Peyer's patch (tissue), 4 donors: ENCODE measurements at regions not wholly inside any gene's neighbourhood (a gene's known extent, or its start where the extent isn't known, plus 50 kb on each side); places are given as distances from the start of the nearest gene placed in this dataset.

Source experiments
- DNase-seq, 3 donors: peaks; one replicate each; pipeline ENCODE4 v3.0.0-alpha.2; 2017 to 2019
- H3K27ac ChIP-seq, 4 donors: fragments of 200-600 bp; sonication (generic); one replicate each; pipeline ENCODE4 v1.5.1; 2016 to 2019
- H3K27me3 ChIP-seq, 2 donors: fragments of 200-600 bp; sonication (generic); one replicate each; pipeline ENCODE4 v1.5.1; 2019
- H3K36me3 ChIP-seq, 3 donors: fragments of 200-600 bp; sonication (generic); one replicate each; pipeline ENCODE4 v1.5.1; 2016 to 2019
- H3K4me1 ChIP-seq, 4 donors: fragments of 200-600 bp; sonication (generic); one replicate each; pipeline ENCODE4 v1.5.1; 2016 to 2019
- H3K4me3 ChIP-seq, 4 donors: fragments of 200-600 bp; sonication (generic); 1 replicate in 3 of 4; 2 replicates in 1 of 4; pipeline ENCODE4 v1.5.1; 2016 to 2019; ENCODE audit warnings: mild to moderate bottlenecking in 1 of 4
- H3K9me3 ChIP-seq, 4 donors: fragments of 200-600 bp; sonication (generic); one replicate each; pipeline ENCODE4 v1.5.1; 2016 to 2019; ENCODE audit warnings: mild to moderate bottlenecking in 1 of 4
- POLR2A ChIP-seq, 2 donors: fragments of 450-650 bp; IDR thresholded peaks; one replicate each; pipeline ENCODE4 v1.5.1; 2017; ENCODE audit warnings: antibody characterized with exemption in 2 of 2, mild to moderate bottlenecking in 2 of 2, moderate library complexity in 2 of 2
- TF ChIP-seq, protein P1 (sequence below), 6 experiments: fragments of 450-650 bp in 4 of 6; fragments of 200-600 bp in 2 of 6; sonication (generic) in 1 of 6; IDR thresholded peaks; one replicate each; pipeline ENCODE4 v1.5.1; 2017 to 2019; ENCODE audit warnings: antibody characterized with exemption in 6 of 6, mild to moderate bottlenecking in 3 of 6, moderate library complexity in 1 of 6

DNA sequence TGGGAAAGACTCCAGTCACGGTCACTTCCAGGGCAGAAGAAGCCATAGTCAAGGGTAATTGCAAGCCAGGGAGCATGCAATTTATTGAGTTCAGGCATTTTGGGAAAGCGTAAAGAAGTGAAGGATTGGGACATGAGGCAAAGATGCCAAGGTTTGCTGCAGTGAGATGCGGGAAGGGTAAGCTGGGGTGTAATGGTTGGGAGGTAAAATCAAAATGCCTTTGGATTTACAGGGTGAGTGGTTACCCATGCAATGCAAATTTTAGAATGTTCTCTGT lies 167.5 kb downstream of the BRMS1L start:
- TF ChIP-seq, protein P1, sequence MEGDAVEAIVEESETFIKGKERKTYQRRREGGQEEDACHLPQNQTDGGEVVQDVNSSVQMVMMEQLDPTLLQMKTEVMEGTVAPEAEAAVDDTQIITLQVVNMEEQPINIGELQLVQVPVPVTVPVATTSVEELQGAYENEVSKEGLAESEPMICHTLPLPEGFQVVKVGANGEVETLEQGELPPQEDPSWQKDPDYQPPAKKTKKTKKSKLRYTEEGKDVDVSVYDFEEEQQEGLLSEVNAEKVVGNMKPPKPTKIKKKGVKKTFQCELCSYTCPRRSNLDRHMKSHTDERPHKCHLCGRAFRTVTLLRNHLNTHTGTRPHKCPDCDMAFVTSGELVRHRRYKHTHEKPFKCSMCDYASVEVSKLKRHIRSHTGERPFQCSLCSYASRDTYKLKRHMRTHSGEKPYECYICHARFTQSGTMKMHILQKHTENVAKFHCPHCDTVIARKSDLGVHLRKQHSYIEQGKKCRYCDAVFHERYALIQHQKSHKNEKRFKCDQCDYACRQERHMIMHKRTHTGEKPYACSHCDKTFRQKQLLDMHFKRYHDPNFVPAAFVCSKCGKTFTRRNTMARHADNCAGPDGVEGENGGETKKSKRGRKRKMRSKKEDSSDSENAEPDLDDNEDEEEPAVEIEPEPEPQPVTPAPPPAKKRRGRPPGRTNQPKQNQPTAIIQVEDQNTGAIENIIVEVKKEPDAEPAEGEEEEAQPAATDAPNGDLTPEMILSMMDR (IDR thresholded peaks at IDR 0.05): no peak
- TF ChIP-seq POLR2A (IDR thresholded peaks at IDR 0.05): no peak

DNA sequence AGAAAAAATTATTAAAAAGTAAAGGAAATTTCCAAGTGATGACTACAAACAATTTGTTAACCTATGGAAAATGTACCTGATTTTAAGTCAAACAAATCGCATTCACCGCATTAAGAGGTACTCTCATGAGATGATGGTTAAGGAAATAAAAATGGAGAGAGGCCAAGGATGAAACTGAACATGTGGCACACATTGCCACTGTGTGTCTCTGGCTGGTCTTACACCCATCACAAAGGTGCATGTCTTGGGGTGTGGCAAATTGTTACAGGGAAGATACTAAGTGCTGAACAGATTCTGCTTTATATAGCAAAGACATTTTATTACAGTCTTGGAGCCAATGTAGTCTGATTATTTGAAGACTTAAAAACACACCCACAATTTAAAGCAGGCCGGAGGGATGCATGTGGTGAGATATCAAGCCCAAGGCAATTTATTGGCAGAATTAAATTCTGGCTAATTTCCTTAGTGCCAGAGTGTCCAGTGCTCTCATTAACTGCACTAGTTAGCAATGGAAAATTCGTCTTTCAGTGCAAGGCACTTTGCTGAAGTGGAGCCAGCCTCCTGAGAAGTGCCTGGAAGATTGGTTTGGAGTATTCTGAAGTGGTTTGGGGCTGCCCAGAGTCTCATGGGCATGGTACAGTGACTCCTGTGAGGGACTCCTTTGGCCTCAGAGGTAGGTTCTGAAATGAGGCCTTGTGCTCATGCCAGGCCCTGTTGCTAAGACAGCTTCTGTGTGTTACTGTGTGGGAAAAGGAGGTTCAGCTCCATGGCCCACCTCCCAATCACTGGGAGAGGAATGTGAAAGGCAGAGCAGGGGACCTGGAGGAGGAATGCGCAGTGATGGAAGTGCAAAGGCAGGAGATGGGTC lies 166.9 kb downstream of the BRMS1L start:
- Histone ChIP-seq H3K27me3 (no peaks in the 10 kb centered on the region), H3K36me3 (no peaks in the 10 kb centered on the region), H3K9me3 (no peaks in the 10 kb centered on the region), H3K27ac (no peak overlapping the region), H3K4me1 (no peaks in the 10 kb centered on the region), H3K4me3 (no peak overlapping the region)
- TF ChIP-seq POLR2A (IDR thresholded peaks at IDR 0.05): no peak
- TF ChIP-seq, protein P1 (IDR thresholded peaks at IDR 0.05): no peak
- no peak for DNase-seq

More for the DNA sequence above, 167.5 kb downstream of the BRMS1L start:
- Histone ChIP-seq H3K27me3 (no peaks in the 10 kb centered on the region), H3K27ac (no peak overlapping the region), H3K36me3 (no peaks in the 10 kb centered on the region), H3K9me3 (no peaks in the 10 kb centered on the region), H3K4me1 (no peaks in the 10 kb centered on the region), H3K4me3 (no peak overlapping the region)
- no peak for DNase-seq

DNA sequence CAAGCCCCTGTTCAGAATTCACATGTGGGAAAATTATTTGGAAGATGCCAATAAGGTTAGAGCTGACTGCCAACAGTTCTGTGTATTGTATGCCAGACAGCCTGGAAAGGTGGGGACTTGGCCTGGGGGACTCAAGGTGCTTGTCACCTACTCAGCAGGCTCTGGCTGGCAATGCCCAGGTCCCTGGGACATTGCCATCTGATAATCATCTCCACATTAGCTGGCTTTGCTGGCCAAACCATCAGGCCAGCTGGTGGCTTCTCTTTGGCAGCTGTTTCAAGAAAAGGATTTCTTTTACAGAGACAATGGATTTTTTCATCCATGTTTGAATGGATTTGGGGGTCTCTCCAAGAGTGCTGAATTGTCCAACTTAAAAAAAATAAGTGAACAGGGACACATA lies 165.2 kb downstream of the BRMS1L start:
- Histone ChIP-seq H3K36me3 (no peaks in the 10 kb centered on the region), H3K4me3 (no peak overlapping the region), H3K9me3 (no peaks in the 10 kb centered on the region), H3K27me3 (no peaks in the 10 kb centered on the region), H3K27ac (no peak overlapping the region), H3K4me1 (no peaks in the 10 kb centered on the region)
- no peak for TF ChIP-seq POLR2A (IDR thresholded peaks at IDR 0.05)
- TF ChIP-seq, protein P1 (IDR thresholded peaks at IDR 0.05): no peak
- no peak for DNase-seq

DNA sequence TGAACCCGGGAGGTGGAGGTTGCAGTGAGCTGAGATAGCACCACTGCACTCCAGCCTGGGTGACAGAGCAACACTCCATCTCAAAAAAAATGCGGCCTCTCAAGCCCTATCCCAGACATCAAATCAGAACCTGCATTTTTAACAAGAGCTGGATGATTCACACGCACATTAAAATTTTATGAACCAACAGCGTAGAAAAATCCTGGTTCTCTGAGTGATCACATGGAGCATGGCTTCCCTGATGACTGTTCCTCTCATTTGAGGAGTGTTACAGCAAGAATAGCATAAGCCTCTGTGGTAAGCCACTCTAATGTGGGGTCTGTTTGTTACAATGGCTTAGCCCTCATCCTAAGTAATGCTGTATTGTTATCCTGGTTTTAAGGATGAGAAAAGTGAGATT lies 163.6 kb downstream of the BRMS1L start:
- DNase-seq: no peak
- TF ChIP-seq, protein P1 (IDR thresholded peaks at IDR 0.05): no peak
- TF ChIP-seq POLR2A (IDR thresholded peaks at IDR 0.05): no peak
- no peaks in the 10 kb centered on the region for H3K36me3 ChIP-seq
- H3K4me3 ChIP-seq: no peak overlapping the region
- no peaks in the 10 kb centered on the region for H3K9me3 ChIP-seq
- no peaks in the 10 kb centered on the region for H3K27me3 ChIP-seq
- H3K4me1 ChIP-seq: no peaks in the 10 kb centered on the region
- H3K27ac ChIP-seq: no peak overlapping the region

DNA sequence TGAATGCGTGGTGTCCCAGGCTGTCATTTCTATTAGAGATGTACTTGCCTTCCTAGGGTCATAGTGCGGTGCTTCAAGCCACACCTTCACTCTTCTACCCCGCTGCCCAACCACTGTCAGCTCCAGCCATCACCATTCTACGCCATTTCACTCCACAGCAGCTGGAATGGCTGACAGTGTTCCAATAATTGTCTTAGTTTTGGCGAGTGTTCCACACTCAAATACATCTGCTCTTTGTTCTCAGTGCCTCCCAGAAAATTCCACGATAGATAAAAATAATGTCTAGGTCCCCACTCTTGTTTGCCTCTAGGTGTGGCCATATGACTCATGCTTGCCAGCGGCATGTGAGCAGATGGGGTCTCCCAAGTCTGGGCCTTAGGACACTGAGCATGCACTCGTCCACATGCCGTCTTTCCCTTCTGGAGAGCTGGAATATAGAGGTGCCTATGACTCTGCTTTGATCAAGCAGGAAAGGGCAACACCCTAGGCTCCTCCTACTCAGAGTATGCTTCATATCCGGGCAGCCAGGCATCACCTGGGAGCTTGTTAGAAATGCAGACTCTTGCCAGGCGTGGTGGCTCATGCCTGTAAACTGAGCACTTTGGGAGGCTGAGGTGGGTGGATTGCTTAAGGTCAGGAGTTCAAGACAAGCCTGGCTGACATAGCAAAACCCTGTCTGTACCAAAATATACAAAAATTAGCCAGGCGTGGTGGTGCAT lies 163.0 kb downstream of the BRMS1L start:
- TF ChIP-seq, protein P1 (IDR thresholded peaks at IDR 0.05): no peak
- TF ChIP-seq POLR2A (IDR thresholded peaks at IDR 0.05): no peak
- Histone ChIP-seq H3K4me3 (no peak overlapping the region), H3K4me1 (no peaks in the 10 kb centered on the region), H3K9me3 (no peaks in the 10 kb centered on the region), H3K27me3 (no peaks in the 10 kb centered on the region), H3K36me3 (no peaks in the 10 kb centered on the region), H3K27ac (no peak overlapping the region)
- DNase-seq: no peak
